ENCODE measurements at regions not wholly inside any gene's neighbourhood (a gene's known extent, or its start where the extent isn't known, plus 50 kb on each side); places are given as distances from the start of the nearest gene placed in this dataset.

DNA sequence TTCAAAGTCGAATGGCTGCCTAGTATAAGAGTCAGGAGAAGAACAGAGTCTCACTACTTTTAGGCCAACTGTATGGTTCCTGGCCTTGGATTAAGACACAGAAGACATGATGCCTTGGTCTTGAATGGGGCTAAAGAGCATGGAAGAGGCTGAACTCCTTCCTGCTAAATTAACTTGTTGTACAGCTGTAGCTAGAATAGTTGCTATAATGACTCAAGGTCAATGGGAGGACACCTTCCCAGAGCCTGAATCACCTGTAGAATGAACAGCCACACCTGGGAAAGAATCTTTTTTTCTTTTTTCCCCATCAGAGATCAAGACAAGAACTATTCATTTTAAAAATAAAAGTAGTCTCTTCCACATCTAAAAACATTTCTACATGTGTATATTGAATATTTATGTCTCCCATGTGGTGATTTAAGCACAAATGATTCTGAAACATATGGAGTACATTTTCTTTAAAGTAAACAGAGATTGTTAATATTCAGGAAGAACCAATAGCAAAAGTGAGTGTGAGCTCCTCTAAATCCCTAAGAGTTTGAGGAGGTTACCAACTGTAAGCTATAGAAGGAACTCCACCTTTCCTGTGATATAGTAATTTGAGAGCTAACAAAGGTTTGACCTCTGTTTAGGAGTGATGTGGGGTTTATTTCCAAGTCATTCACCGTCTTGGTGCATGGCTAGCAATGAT is 191.3 kb downstream of the TGFB2 start:
- TF ChIP-seq, protein P1, sequence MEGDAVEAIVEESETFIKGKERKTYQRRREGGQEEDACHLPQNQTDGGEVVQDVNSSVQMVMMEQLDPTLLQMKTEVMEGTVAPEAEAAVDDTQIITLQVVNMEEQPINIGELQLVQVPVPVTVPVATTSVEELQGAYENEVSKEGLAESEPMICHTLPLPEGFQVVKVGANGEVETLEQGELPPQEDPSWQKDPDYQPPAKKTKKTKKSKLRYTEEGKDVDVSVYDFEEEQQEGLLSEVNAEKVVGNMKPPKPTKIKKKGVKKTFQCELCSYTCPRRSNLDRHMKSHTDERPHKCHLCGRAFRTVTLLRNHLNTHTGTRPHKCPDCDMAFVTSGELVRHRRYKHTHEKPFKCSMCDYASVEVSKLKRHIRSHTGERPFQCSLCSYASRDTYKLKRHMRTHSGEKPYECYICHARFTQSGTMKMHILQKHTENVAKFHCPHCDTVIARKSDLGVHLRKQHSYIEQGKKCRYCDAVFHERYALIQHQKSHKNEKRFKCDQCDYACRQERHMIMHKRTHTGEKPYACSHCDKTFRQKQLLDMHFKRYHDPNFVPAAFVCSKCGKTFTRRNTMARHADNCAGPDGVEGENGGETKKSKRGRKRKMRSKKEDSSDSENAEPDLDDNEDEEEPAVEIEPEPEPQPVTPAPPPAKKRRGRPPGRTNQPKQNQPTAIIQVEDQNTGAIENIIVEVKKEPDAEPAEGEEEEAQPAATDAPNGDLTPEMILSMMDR (conservative IDR thresholded peaks at IDR 0.05 in 1 of 2, IDR thresholded peaks at IDR 0.05 in 1 of 2; ENCODE audit: low read depth in 1 of 2, low read length in 2 of 2) = no peak
- no peak for TF ChIP-seq EZH2 (IDR thresholded peaks at IDR 0.05; ENCODE audit: low read length, missing control alignments)
